PFSK-1 (cell line): ENCODE measurements at regions not wholly inside any gene's neighbourhood (a gene's known extent, or its start where the extent isn't known, plus 50 kb on each side); places are given as distances from the start of the nearest gene placed in this dataset.

Experiments
- POLR2AphosphoS5 ChIP-seq: IDR thresholded peaks from 2 replicates; pipeline ENCODE4 v1.6.1; 2012; ENCODE audit warnings: low read depth, mild to moderate bottlenecking, control low read depth, low read length, moderate library complexity
- SIN3A ChIP-seq: IDR thresholded peaks from 2 replicates; pipeline ENCODE4 v1.6.1; 2012; ENCODE audit warnings: mild to moderate bottlenecking, low read length, moderate library complexity, borderline replicate concordance; ENCODE audit not compliant: insufficient read depth
- TAF1 ChIP-seq: IDR thresholded peaks from 2 replicates; pipeline ENCODE4 v1.6.1; 2012; ENCODE audit warnings: low read length, control low read depth, borderline replicate concordance; ENCODE audit not compliant: insufficient read depth

GRCh38 chr22:47716890-47717615 lies 954.6 kb downstream of the TBC1D22A start:
- no peak for TF ChIP-seq TAF1
- no peak for TF ChIP-seq POLR2AphosphoS5
- TF ChIP-seq SIN3A: no peak
